Endothelial cell (in vitro differentiated cells): ENCODE measurements at regions not wholly inside any gene's neighbourhood (a gene's known extent, or its start where the extent isn't known, plus 50 kb on each side); places are given as distances from the start of the nearest gene placed in this dataset.

Experiments
- DNase-seq: peaks from one replicate; pipeline ENCODE4 v3.0.0; 2021; ENCODE audit warnings: low spot score
- H3K27ac Mint-ChIP-seq: one replicate; pipeline ENCODE4 v1.8.0; 2021; ENCODE audit warnings: mixed read lengths, inconsistent platforms; ENCODE audit not compliant: unreplicated experiment
- H3K27me3 Mint-ChIP-seq: one replicate; pipeline ENCODE4 v1.8.0; 2021; ENCODE audit warnings: mild to moderate bottlenecking, moderate library complexity, mixed read lengths, inconsistent platforms; ENCODE audit not compliant: unreplicated experiment
- H3K36me3 Mint-ChIP-seq: one replicate; pipeline ENCODE4 v1.8.0; 2021; ENCODE audit warnings: mild to moderate bottlenecking, low read depth, mixed read lengths, inconsistent platforms; ENCODE audit not compliant: unreplicated experiment
- H3K4me1 Mint-ChIP-seq: one replicate; pipeline ENCODE4 v1.8.0; 2021; ENCODE audit warnings: mild to moderate bottlenecking, mixed read lengths, inconsistent platforms; ENCODE audit not compliant: unreplicated experiment
- H3K4me3 Mint-ChIP-seq: one replicate; pipeline ENCODE4 v1.8.0; 2021; ENCODE audit warnings: mild to moderate bottlenecking, mixed read lengths, inconsistent platforms; ENCODE audit not compliant: unreplicated experiment
- H3K9me3 Mint-ChIP-seq: one replicate; pipeline ENCODE4 v1.8.0; 2021; ENCODE audit warnings: mixed read lengths, inconsistent platforms; ENCODE audit not compliant: unreplicated experiment
- CTCF ChIP-seq: fragments of 200-600 bp; sonication (generic); IDR thresholded peaks from one replicate; pipeline ENCODE4 v1.5.0; 2021; ENCODE audit warnings: antibody characterized with exemption; ENCODE audit not compliant: unreplicated experiment

DNA sequence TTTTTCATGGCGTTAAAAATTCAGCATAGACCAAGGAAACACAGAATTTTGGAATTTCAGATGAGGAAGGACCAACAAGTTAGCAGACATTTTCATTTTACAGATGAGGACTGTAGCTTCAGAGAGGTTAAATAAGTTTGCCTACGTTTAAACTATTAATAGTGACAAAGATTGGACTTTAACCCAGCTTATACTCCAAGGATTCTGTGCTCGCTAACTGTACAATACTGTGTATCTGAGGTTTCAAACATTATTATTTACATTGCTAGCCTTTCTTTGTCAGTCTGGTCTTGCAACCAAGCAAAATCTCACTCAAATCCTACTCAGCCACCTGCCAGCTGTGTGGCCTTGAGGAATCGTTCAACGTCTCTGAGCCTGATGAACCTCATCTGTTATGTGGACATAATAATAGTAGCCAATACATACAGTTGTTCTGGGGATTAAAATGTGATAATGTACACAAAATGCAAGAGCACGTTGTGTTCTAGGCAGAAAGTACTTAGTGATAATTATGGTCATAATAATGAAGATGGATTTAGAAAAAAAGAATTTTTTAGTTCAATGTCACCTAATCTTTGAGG lies 462.4 kb upstream of the TRIB2 start:
- H3K4me3 Mint-ChIP-seq, result no peak overlapping the region
- H3K9me3 Mint-ChIP-seq, result no peaks in the 10 kb centered on the region
- H3K4me1 Mint-ChIP-seq, result no peaks in the 10 kb centered on the region
- TF ChIP-seq CTCF, result no peak
- no peaks in the 10 kb centered on the region for H3K27me3 Mint-ChIP-seq
- H3K36me3 Mint-ChIP-seq, result no peaks in the 10 kb centered on the region
- DNase-seq, result no peak
- H3K27ac Mint-ChIP-seq, result no peak overlapping the region

DNA sequence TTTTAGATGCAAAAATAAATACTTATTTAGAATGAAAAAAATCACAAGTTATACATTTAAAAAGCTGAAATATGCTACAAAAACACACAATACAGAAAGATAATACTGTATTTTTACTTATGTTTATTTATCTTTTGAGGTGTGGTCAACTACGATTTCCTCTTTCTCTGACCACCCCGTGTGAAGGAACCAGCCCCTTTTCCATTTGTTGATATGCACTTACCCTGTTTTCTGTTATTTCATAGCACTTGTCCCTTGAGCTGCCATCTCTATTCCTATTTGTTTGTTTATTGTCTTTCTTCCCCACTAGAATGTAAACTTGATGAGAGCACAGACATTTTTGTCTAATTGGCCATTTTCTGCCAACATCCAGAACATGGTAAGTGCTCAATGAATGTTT lies 460.5 kb upstream of the TRIB2 start:
- no peaks in the 10 kb centered on the region for H3K9me3 Mint-ChIP-seq
- H3K36me3 Mint-ChIP-seq, result no peaks in the 10 kb centered on the region
- H3K4me1 Mint-ChIP-seq, result no peaks in the 10 kb centered on the region
- no peak overlapping the region for H3K27ac Mint-ChIP-seq
- TF ChIP-seq CTCF, result no peak
- no peak overlapping the region for H3K4me3 Mint-ChIP-seq
- no peak for DNase-seq
- H3K27me3 Mint-ChIP-seq, result no peaks in the 10 kb centered on the region

DNA sequence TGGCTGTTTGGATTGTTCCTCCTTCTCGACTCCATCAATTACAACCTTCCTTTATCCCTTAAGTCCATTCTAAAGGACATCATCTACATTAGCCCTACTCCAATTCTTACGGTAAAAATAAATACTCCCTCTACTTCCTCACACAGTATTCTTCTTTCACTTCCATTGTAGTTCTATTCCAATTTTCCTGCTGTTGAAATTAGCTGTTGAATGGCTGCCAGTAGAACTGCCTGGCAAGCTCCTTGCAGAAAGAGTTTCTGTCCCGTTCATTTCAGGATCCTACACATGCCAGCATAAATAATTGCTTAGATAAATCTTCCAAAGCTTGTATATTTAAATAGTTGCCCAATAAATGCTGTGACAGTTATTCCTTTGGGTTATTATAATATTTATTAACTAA lies 459.3 kb upstream of the TRIB2 start:
- Mint-ChIP-seq H3K4me1 (no peaks in the 10 kb centered on the region), H3K9me3 (no peaks in the 10 kb centered on the region)

DNA sequence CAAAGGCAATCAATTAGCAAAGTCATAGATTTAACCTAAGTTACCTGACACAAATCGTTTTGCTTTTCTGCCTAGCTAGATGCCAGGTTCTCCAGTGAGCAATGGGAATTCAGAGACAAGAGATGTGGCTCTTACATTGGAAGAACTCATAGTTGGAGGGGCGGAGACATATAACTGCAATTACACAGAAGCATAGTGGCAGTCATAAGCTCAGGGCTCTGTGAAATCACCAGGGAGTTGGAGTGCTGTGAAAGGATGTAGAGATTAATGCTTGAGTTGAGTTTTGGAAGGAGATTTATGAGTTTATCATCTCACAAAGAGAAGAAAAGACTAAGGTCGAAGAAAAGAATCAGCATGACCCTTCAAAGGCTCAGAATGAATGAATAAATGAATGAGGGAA lies 457.2 kb upstream of the TRIB2 start:
- DNase-seq, result no peak
- H3K4me1 Mint-ChIP-seq, result no peaks in the 10 kb centered on the region
- TF ChIP-seq CTCF, result no peak
- H3K36me3 Mint-ChIP-seq, result no peaks in the 10 kb centered on the region
- no peak overlapping the region for H3K4me3 Mint-ChIP-seq
- no peaks in the 10 kb centered on the region for H3K9me3 Mint-ChIP-seq
- H3K27ac Mint-ChIP-seq, result no peak overlapping the region
- no peaks in the 10 kb centered on the region for H3K27me3 Mint-ChIP-seq

More for the DNA sequence above, 459.3 kb upstream of the TRIB2 start:
- DNase-seq, result no peak
- H3K27ac Mint-ChIP-seq, result no peak overlapping the region
- no peak overlapping the region for H3K4me3 Mint-ChIP-seq
- H3K27me3 Mint-ChIP-seq, result no peaks in the 10 kb centered on the region
- TF ChIP-seq CTCF, result no peak
- H3K36me3 Mint-ChIP-seq, result no peaks in the 10 kb centered on the region

DNA sequence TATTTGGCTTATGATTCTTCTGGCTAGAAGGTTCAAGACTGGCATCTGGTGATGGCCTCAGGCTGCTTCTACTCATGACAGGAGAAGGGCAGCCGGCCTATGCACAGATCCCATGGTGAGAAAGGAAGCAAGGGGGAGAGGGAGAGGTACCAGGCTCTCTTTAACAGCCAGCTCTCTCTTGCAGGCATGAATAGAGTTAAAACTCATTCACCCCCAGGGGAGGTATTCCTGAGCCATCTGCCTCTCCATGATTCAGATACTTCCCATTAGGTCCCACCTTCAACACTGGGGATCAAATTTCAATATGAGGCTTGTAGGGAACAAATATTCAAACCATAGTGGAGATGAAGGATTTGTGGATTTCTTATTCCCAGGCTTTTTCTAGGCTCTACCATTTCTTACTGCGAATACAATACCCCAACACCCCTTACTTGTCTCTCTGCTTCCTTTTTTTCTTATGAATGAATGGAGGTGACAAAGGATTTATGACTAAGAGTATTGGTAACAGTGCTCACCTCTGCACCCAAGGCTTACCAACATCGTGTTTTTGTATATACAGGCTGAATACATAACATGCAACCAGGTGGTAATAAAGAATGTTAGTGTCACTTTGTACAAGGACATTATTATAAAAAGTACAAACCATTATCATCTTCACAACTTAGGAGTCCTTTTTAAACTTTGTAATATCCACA lies 454.6 kb upstream of the TRIB2 start:
- no peaks in the 10 kb centered on the region for H3K36me3 Mint-ChIP-seq
- H3K4me3 Mint-ChIP-seq, result no peak overlapping the region
- no peaks in the 10 kb centered on the region for H3K9me3 Mint-ChIP-seq
- no peak overlapping the region for H3K27ac Mint-ChIP-seq
- H3K4me1 Mint-ChIP-seq, result no peaks in the 10 kb centered on the region
- H3K27me3 Mint-ChIP-seq, result no peaks in the 10 kb centered on the region
- DNase-seq, result no peak
- TF ChIP-seq CTCF, result no peak
